H9 (cell line): ENCODE measurements at regions not wholly inside any gene's neighbourhood (a gene's known extent, or its start where the extent isn't known, plus 50 kb on each side); places are given as distances from the start of the nearest gene placed in this dataset.

Experiments used
- DNase-seq: peaks from one replicate; pipeline ENCODE4 v3.0.0-alpha.2; 2017
- H2AFZ ChIP-seq: one replicate; pipeline ENCODE4 v1.6.1; 2013; ENCODE audit warnings: mild to moderate bottlenecking, low read length, control low read depth, moderate library complexity
- H2AK5ac ChIP-seq: 2 replicates; pipeline ENCODE4 v1.6.1; 2013; ENCODE audit warnings: low read length, control low read depth, mixed read lengths; ENCODE audit not compliant: insufficient read length
- H2BK120ac ChIP-seq: one replicate; pipeline ENCODE4 v1.6.1; 2013; ENCODE audit warnings: low read depth, mild to moderate bottlenecking, low read length, control low read depth, inconsistent platforms; ENCODE audit not compliant: poor library complexity, severe bottlenecking
- H2BK12ac ChIP-seq: 2 replicates; pipeline ENCODE4 v1.6.1; 2013; ENCODE audit warnings: low read length, control low read depth, mixed read lengths, low read depth; ENCODE audit not compliant: insufficient read length
- H2BK15ac ChIP-seq: 2 replicates; pipeline ENCODE4 v1.6.1; 2013; ENCODE audit warnings: low read depth, low read length, control low read depth
- H2BK20ac ChIP-seq: one replicate; pipeline ENCODE4 v1.6.1; 2013; ENCODE audit warnings: low read depth, mild to moderate bottlenecking, low read length, control low read depth, inconsistent platforms; ENCODE audit not compliant: poor library complexity, severe bottlenecking
- H2BK5ac ChIP-seq: 2 replicates; pipeline ENCODE4 v1.6.1; 2013; ENCODE audit warnings: low read length, control low read depth, mixed read lengths; ENCODE audit not compliant: insufficient read length
- H3K14ac ChIP-seq: 2 replicates; pipeline ENCODE4 v1.6.1; 2013; ENCODE audit warnings: low read length, control low read depth; ENCODE audit not compliant: insufficient read depth
- H3K18ac ChIP-seq: 2 replicates; pipeline ENCODE4 v1.6.1; 2013; ENCODE audit warnings: low read depth, mild to moderate bottlenecking, mixed read lengths, low read length, control low read depth; ENCODE audit not compliant: insufficient read length
- H3K23ac ChIP-seq: 2 replicates; pipeline ENCODE4 v1.6.1; 2013; ENCODE audit warnings: low read length, control low read depth, mixed read lengths, low read depth; ENCODE audit not compliant: insufficient read length
- H3K23me2 ChIP-seq: 2 replicates; pipeline ENCODE4 v1.6.1; 2013; ENCODE audit warnings: low read depth, mild to moderate bottlenecking, mixed read lengths, low read length, control low read depth; ENCODE audit not compliant: insufficient read length, poor library complexity, severe bottlenecking
- H3K27ac ChIP-seq: 2 replicates; pipeline ENCODE4 v1.5.1; 2013; ENCODE audit warnings: low read length, control low read depth, mixed read lengths, low read depth; ENCODE audit not compliant: insufficient read length
- H3K27me3 ChIP-seq: 2 replicates; pipeline ENCODE4 v1.6.1; 2013; ENCODE audit warnings: low read length, control low read depth, inconsistent platforms; ENCODE audit not compliant: insufficient read depth
- H3K4ac ChIP-seq: 2 replicates; pipeline ENCODE4 v1.6.1; 2013; ENCODE audit warnings: low read depth, mild to moderate bottlenecking, control low read depth, inconsistent platforms, low read length, moderate library complexity
- H3K4me1 ChIP-seq: 2 replicates; pipeline ENCODE4 v1.6.1; 2013; ENCODE audit warnings: low read length, control low read depth, inconsistent platforms; ENCODE audit not compliant: insufficient read depth
- H3K4me2 ChIP-seq: 2 replicates; pipeline ENCODE4 v1.6.1; 2013; ENCODE audit warnings: low read length, control low read depth, mixed read lengths; ENCODE audit not compliant: insufficient read length, insufficient read depth
- H3K56ac ChIP-seq: 2 replicates; pipeline ENCODE4 v1.6.1; 2013; ENCODE audit warnings: low read depth, mild to moderate bottlenecking, mixed read lengths, low read length, control low read depth; ENCODE audit not compliant: insufficient read length
- H3K79me1 ChIP-seq: 2 replicates; pipeline ENCODE4 v1.6.1; 2013; ENCODE audit warnings: low read depth, mild to moderate bottlenecking, moderate library complexity, low read length, control low read depth, inconsistent platforms; ENCODE audit not compliant: insufficient read depth, poor library complexity, severe bottlenecking
- H3K79me2 ChIP-seq: 2 replicates; pipeline ENCODE4 v1.6.1; 2013; ENCODE audit warnings: low read length, control low read depth, inconsistent platforms; ENCODE audit not compliant: insufficient read depth
- H3K9ac ChIP-seq: 2 replicates; pipeline ENCODE4 v1.6.1; 2013; ENCODE audit warnings: low read length, control low read depth, mixed read lengths; ENCODE audit not compliant: insufficient read length; ENCODE audit errors: extremely low read depth
- H3K9me3 ChIP-seq: one replicate; pipeline ENCODE4 v1.6.1; 2013; ENCODE audit warnings: low read depth, low read length, inconsistent platforms; ENCODE audit not compliant: control insufficient read depth
- H3T11ph ChIP-seq: one replicate; pipeline ENCODE4 v1.6.1; 2013; ENCODE audit warnings: mild to moderate bottlenecking, low read length, control low read depth, inconsistent platforms
- H4K20me1 ChIP-seq: one replicate; pipeline ENCODE4 v1.6.1; 2013; ENCODE audit not compliant: control insufficient read depth, insufficient read length, insufficient read depth
- H4K5ac ChIP-seq: 2 replicates; pipeline ENCODE4 v1.6.1; 2013; ENCODE audit warnings: low read depth, mild to moderate bottlenecking, mixed read lengths, low read length, control low read depth; ENCODE audit not compliant: insufficient read length
- H4K8ac ChIP-seq: replicated peaks from 2 replicates; pipeline ENCODE4 v1.6.1; 2013; ENCODE audit warnings: low read length, control low read depth, mixed read lengths, low read depth; ENCODE audit not compliant: insufficient read length
- H4K91ac ChIP-seq: 2 replicates; pipeline ENCODE4 v1.6.1; 2013; ENCODE audit warnings: low read depth, mild to moderate bottlenecking, moderate library complexity, mixed read lengths, low read length, control low read depth; ENCODE audit not compliant: insufficient read length
- H3K27ac Mint-ChIP-seq, 3 experiments: 2 replicates in 2 of 3; 3 replicates in 1 of 3; pipeline ENCODE4 v1.8.0; 2020 to 2021; ENCODE audit warnings: mixed read lengths in 3 of 3, mild to moderate bottlenecking in 1 of 3, moderate library complexity in 1 of 3
- H3K27me3 Mint-ChIP-seq: 2 replicates; pipeline ENCODE4 v1.8.0; 2021; ENCODE audit warnings: low read depth, mild to moderate bottlenecking, moderate library complexity, mixed read lengths
- H3K36me3 Mint-ChIP-seq, 3 experiments: 2 replicates in 2 of 3; 3 replicates in 1 of 3; pipeline ENCODE4 v1.8.0; 2020 to 2021; ENCODE audit warnings: low read depth in 3 of 3, mixed read lengths in 3 of 3; ENCODE audit not compliant: insufficient read depth in 1 of 3
- H3K4me1 Mint-ChIP-seq, 2 experiments: 2 replicates each; pipeline ENCODE4 v1.8.0; 2020; ENCODE audit warnings: mixed read lengths in 2 of 2
- H3K4me3 Mint-ChIP-seq, 2 experiments: 2 replicates in 1 of 2; 3 replicates in 1 of 2; pipeline ENCODE4 v1.8.0; 2020 to 2021; ENCODE audit warnings: mild to moderate bottlenecking in 2 of 2, mixed read lengths in 2 of 2, moderate library complexity in 1 of 2
- H3K9me3 Mint-ChIP-seq, 2 experiments: 2 replicates in 1 of 2; 3 replicates in 1 of 2; pipeline ENCODE4 v1.8.0; 2020; ENCODE audit warnings: mild to moderate bottlenecking in 2 of 2, mixed read lengths in 2 of 2, moderate library complexity in 1 of 2
- CTCF ChIP-seq: fragments of 200-600 bp; sonication (generic); conservative IDR thresholded peaks from 3 replicates; pipeline ENCODE4 v1.8.0; 2021; ENCODE audit warnings: antibody characterized with exemption, mild to moderate bottlenecking
- WGBS: extraction: QIAGEN DNeasy Blood & Tissue Kit; methylation state at CpG from one replicate; pipeline ENCODE4 v1.1.7; 2013; ENCODE audit warnings: missing lambda C conversion rate, low lambda C conversion rate, mixed read lengths; ENCODE audit not compliant: insufficient read length; ENCODE audit errors: extremely low coverage; 5-methylcytosine and 5-hydroxymethylcytosine counted together

- no CpG with 5 or more reads among the region's 4 CpGs for WGBS
These were observed 141.0 kb downstream of the RASSF9 start for GRCh38 chr12:85695097-85695715.

More at GRCh38 chr12:85695097-85695715, 141.0 kb downstream of the RASSF9 start:
- no peaks in the 10 kb centered on the region for H3K79me2 ChIP-seq
- no peaks in the 10 kb centered on the region for H4K20me1 ChIP-seq
- no peaks in the 10 kb centered on the region for H3K9me3 ChIP-seq
- no peak overlapping the region for H3K14ac ChIP-seq
- no peak overlapping the region for H2BK12ac ChIP-seq
- no peaks in the 10 kb centered on the region for H3K9me3 Mint-ChIP-seq
- H3K23me2 ChIP-seq, result no peaks in the 10 kb centered on the region
- H3K27me3 ChIP-seq, result no peaks in the 10 kb centered on the region
- no peak overlapping the region for H4K8ac ChIP-seq
- H3K4me2 ChIP-seq, result no peak overlapping the region
- H3K27ac ChIP-seq, result no peak overlapping the region
- H3K9ac ChIP-seq, result no peak overlapping the region
- H3K4me1 Mint-ChIP-seq, result no peaks in the 10 kb centered on the region
- no peak overlapping the region for H2BK5ac ChIP-seq
- no peak for DNase-seq
- no peak for TF ChIP-seq CTCF
- no peak overlapping the region for H2BK20ac ChIP-seq
- no peak overlapping the region for H3K4ac ChIP-seq
- H3K56ac ChIP-seq, result no peak overlapping the region
- H4K91ac ChIP-seq, result no peak overlapping the region
- H3K23ac ChIP-seq, result no peak overlapping the region
- no peak overlapping the region for H2AFZ ChIP-seq
- H3K27ac Mint-ChIP-seq, result no peak overlapping the region
- no peaks in the 10 kb centered on the region for H3K27me3 Mint-ChIP-seq
- H3K18ac ChIP-seq, result no peak overlapping the region
- no peaks in the 10 kb centered on the region for H3K36me3 Mint-ChIP-seq
- H2BK120ac ChIP-seq, result no peak overlapping the region
- H2BK15ac ChIP-seq, result no peak overlapping the region
- H4K5ac ChIP-seq, result no peak overlapping the region
- no peak overlapping the region for H3K4me3 Mint-ChIP-seq
- no peak overlapping the region for H3T11ph ChIP-seq
- no peaks in the 10 kb centered on the region for H3K79me1 ChIP-seq
- H3K4me1 ChIP-seq, result no peaks in the 10 kb centered on the region
- no peak overlapping the region for H2AK5ac ChIP-seq
